Skeletal muscle tissue (tissue), 3 donors: ENCODE measurements at regions not wholly inside any gene's neighbourhood (a gene's known extent, or its start where the extent isn't known, plus 50 kb on each side); places are given as distances from the start of the nearest gene placed in this dataset.

Experiments used
- H3K27ac ChIP-seq: one replicate; pipeline ENCODE4 v1.7.0; 2013; ENCODE audit warnings: mild to moderate bottlenecking, low read depth, low read length, inconsistent platforms
- H3K27me3 ChIP-seq, 3 donors: one replicate each; pipeline ENCODE4 v1.7.0; 2013; ENCODE audit warnings: low read length in 3 of 3; ENCODE audit not compliant: control insufficient read depth in 3 of 3, insufficient read depth in 3 of 3
- H3K36me3 ChIP-seq, 3 donors: one replicate each; pipeline ENCODE4 v1.7.0; 2013; ENCODE audit warnings: low read length in 3 of 3; ENCODE audit not compliant: control insufficient read depth in 3 of 3, insufficient read depth in 3 of 3
- H3K4me1 ChIP-seq, 3 donors: one replicate each; pipeline ENCODE4 v1.7.0; 2013; ENCODE audit warnings: low read length in 3 of 3, mild to moderate bottlenecking in 3 of 3; ENCODE audit not compliant: control insufficient read depth in 3 of 3, insufficient read depth in 3 of 3
- H3K4me3 ChIP-seq, 3 donors: one replicate each; pipeline ENCODE4 v1.7.0; 2013; ENCODE audit warnings: low read length in 3 of 3
- H3K9ac ChIP-seq, 3 donors: one replicate each; pipeline ENCODE4 v1.7.0; 2013; ENCODE audit warnings: low read length in 3 of 3, mild to moderate bottlenecking in 3 of 3, moderate library complexity in 2 of 3, low read depth in 1 of 3
- H3K9me3 ChIP-seq, 3 donors: one replicate each; pipeline ENCODE4 v1.7.0; 2013; ENCODE audit warnings: low read length in 3 of 3; ENCODE audit not compliant: control insufficient read depth in 3 of 3
- donor health status: Osteomylitis.

DNA sequence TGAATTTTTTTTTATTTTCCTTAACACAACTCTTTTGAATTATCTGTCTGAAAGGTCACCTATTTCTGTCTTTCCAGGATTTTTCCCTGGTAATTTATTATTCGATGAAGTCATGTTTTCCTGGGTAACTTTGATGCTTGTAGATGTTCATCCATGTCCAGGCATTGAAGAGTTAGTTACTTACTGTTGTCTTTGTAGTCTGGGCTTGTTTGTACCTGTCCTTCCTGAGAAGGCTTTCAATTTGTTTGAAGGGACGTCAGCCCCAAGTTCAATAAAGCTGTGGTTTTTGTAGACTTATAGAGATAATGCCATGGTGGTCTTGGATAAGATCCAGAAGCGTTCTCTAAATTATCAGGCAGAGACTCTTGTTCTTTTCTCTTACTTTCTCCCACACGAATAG is 252.4 kb upstream of the ARHGAP24 start:
- Histone ChIP-seq H3K4me3 (no peak overlapping the region), H3K9ac (no peak overlapping the region), H3K9me3 (peaks cover 0 to 4% (median 0%) of the 10 kb centered on the region in 3 donors), H3K36me3 (no peaks in the 10 kb centered on the region), H3K27me3 (no peaks in the 10 kb centered on the region), H3K27ac (no peak overlapping the region), H3K4me1 (no peaks in the 10 kb centered on the region)

DNA sequence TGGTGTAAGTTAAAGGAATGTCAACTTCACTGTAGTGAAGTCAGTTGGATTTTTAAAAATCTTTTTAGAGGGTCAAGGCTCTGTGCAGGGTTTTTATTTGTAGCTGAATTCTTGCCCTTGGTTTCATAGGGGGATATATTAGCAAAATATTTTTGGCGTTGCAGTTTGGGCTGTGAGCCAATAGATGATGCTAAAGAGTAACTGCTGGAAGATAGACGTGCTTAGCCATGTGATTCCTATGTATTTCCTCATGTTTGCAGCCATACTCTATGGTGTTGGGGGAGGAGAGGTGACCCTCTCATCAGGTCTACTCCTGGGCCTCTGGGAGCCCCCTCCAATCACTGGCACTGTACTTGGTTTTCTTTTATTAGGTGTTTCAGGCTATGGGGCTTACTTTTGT is 246.7 kb upstream of the ARHGAP24 start:
- no peak overlapping the region for H3K9ac ChIP-seq
- H3K4me1 ChIP-seq, result no peaks in the 10 kb centered on the region
- no peaks in the 10 kb centered on the region for H3K27me3 ChIP-seq
- no peaks in the 10 kb centered on the region for H3K9me3 ChIP-seq
- H3K27ac ChIP-seq, result no peak overlapping the region
- no peak overlapping the region for H3K4me3 ChIP-seq
- no peaks in the 10 kb centered on the region for H3K36me3 ChIP-seq

DNA sequence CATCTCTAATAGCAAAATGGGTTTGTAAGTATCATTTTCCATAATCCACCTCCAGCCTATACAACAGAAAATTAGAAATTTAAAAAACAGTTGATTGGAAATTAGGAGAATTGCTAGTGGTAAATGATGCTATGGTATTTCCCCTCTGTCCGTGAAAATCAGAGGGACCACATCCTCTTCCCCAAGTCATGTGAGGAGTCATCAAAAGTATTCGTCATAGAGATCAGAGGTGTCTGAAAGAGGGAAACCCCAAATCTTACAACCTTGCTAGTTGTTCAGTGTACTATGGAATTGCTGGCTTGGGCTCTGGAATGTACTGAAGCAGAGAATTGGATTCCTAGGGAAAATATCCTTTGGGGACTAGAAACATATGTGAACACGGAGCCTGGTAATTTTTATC is 241.4 kb upstream of the ARHGAP24 start:
- no peak overlapping the region for H3K9ac ChIP-seq
- no peaks in the 10 kb centered on the region for H3K36me3 ChIP-seq
- no peak overlapping the region for H3K27ac ChIP-seq
- H3K4me1 ChIP-seq, result no peaks in the 10 kb centered on the region
- H3K4me3 ChIP-seq, result no peak overlapping the region
- no peaks in the 10 kb centered on the region for H3K27me3 ChIP-seq
- H3K9me3 ChIP-seq, result no peaks in the 10 kb centered on the region

DNA sequence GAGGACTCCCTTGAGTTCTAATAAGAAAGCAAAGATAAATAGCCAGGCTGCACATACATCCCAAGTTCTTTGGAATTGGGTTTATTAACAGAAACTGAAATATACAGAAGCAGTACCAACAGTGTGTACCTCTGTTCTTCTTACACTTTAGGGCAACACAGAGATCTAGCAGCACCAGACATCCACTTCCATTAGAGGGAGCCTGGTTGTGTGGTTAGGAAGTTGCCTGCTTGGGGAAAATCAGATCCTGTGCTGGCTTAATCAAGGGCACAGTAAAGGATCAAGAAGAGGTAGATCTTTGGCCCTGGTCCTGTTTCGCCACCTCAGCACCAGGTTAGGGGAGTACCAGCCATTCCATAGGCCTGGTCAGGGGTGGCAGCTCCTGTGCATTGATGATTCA is 231.1 kb upstream of the ARHGAP24 start:
- Histone ChIP-seq H3K4me3 (no peak overlapping the region), H3K27me3 (no peaks in the 10 kb centered on the region), H3K9ac (no peak overlapping the region), H3K36me3 (no peaks in the 10 kb centered on the region), H3K27ac (no peak overlapping the region), H3K4me1 (no peaks in the 10 kb centered on the region), H3K9me3 (peaks cover 0 to 3% (median 0%) of the 10 kb centered on the region in 3 donors)

DNA sequence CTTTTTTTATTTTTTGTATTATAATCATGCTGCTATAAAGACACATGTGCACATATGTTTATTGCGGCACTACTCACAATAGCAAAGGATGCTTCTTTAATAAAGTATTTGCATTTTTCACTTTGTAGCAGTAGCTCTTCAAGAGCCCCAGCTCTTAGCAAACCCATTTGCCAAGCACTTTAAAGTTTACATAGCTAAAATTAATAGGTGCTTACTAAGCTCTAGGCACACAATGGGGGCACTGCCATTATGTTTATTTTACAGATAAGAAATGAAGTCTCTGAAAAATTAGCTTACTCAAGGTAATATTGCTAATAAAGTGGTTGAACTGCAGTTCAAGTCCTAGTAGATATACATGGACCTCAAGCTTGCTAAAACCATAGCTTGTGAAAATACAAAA is 230.3 kb upstream of the ARHGAP24 start:
- no peaks in the 10 kb centered on the region for H3K27me3 ChIP-seq
- peaks cover 0 to 3% (median 0%) of the 10 kb centered on the region in 3 donors for H3K9me3 ChIP-seq
- H3K9ac ChIP-seq, result no peak overlapping the region
- no peak overlapping the region for H3K4me3 ChIP-seq
- H3K27ac ChIP-seq, result no peak overlapping the region
- no peaks in the 10 kb centered on the region for H3K4me1 ChIP-seq
- no peaks in the 10 kb centered on the region for H3K36me3 ChIP-seq

DNA sequence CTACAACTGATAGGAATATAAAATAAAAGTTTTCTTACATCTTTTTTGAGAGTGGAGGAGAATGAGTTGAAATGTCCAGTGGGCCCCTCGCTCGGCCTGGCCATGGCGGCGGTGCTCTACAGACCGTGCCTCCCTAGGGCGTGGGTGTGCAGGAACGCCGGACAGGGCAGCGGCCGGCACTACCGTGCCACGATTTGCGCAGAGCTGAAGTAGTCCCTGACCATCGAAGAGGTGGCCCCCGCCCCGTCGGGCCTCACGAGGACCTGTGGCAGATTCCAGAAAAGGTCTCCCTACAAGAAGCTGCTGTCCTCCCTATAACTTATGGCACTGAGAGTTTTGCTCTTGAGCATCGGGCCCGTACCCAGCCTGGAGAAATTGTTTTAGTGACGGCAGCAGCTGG is 228.9 kb upstream of the ARHGAP24 start:
- Histone ChIP-seq H3K27ac (no peak overlapping the region), H3K36me3 (no peaks in the 10 kb centered on the region), H3K9me3 (no peaks in the 10 kb centered on the region), H3K4me3 (no peak overlapping the region), H3K27me3 (no peaks in the 10 kb centered on the region), H3K4me1 (no peaks in the 10 kb centered on the region), H3K9ac (no peak overlapping the region)

DNA sequence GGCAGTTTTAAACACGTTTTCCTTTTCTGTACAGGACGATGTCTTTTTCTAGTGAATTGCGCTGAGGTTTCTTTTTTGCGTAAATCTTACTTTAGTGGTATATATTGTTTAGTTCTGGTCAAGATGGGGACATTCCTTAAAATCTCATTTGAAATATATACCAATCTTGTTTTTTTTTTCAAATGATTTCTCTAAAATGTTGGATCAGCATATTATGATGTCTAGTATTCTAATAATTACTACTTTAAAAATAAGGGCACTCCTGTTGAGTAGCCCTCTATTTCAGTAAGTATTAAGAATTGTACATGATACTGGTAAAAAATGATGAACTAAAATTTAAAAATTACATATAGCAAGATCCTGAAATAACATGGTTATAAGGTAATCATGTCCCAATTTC is 224.1 kb upstream of the ARHGAP24 start:
- H3K27me3 ChIP-seq, result no peaks in the 10 kb centered on the region
- H3K9me3 ChIP-seq, result peaks cover 0 to 4% (median 2%) of the 10 kb centered on the region in 3 donors
- no peak overlapping the region for H3K4me3 ChIP-seq
- H3K27ac ChIP-seq, result no peak overlapping the region
- no peaks in the 10 kb centered on the region for H3K4me1 ChIP-seq
- H3K9ac ChIP-seq, result no peak overlapping the region
- no peaks in the 10 kb centered on the region for H3K36me3 ChIP-seq

DNA sequence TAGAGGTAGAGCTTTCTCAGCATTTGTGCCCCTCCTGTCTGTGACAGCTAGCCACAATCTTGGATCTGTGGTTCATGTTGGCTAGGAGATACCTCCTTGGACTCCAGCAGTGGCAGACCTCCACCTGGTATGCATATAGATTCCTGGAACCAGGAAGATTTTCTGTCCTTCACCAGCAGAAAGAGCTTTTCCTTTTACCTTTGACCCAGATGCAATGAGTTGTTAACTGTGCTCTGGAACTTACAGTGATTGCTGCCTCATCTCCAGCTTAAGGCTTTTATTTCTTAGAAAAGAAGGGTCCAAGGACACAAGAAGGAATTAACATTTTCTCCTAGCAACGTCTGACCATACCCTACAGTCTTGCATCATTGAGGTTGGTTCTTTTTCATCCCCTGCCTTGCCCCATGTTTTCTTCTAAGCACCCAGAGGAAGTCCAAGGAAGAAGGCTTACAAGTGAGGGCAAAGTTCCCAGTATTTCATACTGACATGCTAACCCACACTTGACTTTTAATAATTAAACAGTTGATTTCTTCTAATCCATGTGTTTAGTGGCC is 217.1 kb upstream of the ARHGAP24 start:
- H3K9me3 ChIP-seq, result peaks cover 0 to 4% (median 2%) of the 10 kb centered on the region in 3 donors
- no peaks in the 10 kb centered on the region for H3K36me3 ChIP-seq
- H3K27me3 ChIP-seq, result no peaks in the 10 kb centered on the region
- H3K9ac ChIP-seq, result no peak overlapping the region
- no peaks in the 10 kb centered on the region for H3K4me1 ChIP-seq
- no peak overlapping the region for H3K27ac ChIP-seq
- no peak overlapping the region for H3K4me3 ChIP-seq

DNA sequence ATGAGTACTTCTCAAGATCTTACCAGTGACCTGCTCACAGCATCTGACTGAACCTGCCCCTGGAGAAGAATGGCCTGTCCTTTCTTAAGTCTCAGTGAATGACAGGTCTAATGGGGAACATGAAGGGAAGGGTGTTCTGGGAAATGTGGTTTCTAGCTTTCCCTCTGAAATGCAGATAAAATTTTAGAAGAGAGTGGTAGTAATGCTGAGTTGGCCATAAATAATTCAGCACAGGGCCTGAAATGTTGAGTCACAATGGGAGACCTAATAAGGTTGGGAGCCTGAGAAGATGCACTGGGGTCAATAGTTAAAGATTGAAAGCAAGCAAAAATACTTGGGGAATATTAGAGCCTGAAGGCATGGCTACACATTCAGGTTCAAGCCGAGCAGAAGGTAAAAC is 214.9 kb upstream of the ARHGAP24 start:
- Histone ChIP-seq H3K27me3 (no peaks in the 10 kb centered on the region), H3K27ac (no peak overlapping the region), H3K4me3 (no peak overlapping the region)

DNA sequence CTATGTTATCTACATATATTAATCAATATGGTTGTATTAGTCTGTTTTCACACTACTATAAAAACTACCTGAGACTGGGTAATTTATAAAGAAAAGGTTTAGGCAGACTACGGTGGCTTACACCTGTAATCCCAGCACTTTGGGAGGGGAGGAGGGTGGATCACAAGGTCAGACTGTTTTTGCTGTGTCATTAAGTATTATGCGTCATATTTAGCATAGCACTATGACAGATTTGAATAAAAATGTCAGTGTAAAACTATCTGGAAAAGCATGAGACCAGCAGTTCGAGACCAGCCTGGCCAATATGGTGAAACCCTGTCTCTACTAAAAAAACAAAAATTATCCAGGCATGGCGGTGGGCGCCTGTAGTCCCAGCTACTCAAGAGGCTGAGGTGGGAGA is 209.7 kb upstream of the ARHGAP24 start:
- Histone ChIP-seq H3K9me3 (no peaks in the 10 kb centered on the region), H3K4me3 (no peak overlapping the region), H3K27me3 (no peaks in the 10 kb centered on the region), H3K9ac (no peak overlapping the region), H3K27ac (no peak overlapping the region), H3K36me3 (no peaks in the 10 kb centered on the region), H3K4me1 (no peaks in the 10 kb centered on the region)

More for the DNA sequence above, 214.9 kb upstream of the ARHGAP24 start:
- Histone ChIP-seq H3K9me3 (no peaks in the 10 kb centered on the region), H3K36me3 (no peaks in the 10 kb centered on the region), H3K9ac (no peak overlapping the region), H3K4me1 (no peaks in the 10 kb centered on the region)

DNA sequence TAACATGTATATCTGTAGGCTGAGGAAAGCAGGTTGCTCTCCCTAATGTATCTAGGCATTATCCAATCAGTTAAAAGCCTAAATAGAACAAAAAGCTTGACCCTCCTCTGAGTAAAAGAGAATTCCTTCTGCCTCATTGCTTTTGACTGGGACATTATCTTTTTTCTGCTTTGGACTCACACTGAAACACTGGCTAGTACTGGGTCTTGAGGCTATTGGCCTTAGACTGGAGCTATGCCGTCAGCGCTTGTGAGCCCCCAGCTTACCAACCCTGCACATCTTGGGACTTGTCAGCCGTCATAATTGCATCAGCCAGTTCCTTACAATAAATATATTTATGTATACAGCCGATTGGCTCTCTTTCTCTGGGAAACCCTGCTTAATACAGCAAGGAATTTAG is 206.8 kb upstream of the ARHGAP24 start:
- Histone ChIP-seq H3K36me3 (no peaks in the 10 kb centered on the region), H3K4me3 (no peak overlapping the region)

More for the DNA sequence above, 206.8 kb upstream of the ARHGAP24 start:
- H3K27me3 ChIP-seq, result no peaks in the 10 kb centered on the region
- no peaks in the 10 kb centered on the region for H3K4me1 ChIP-seq
- no peak overlapping the region for H3K9ac ChIP-seq
- no peaks in the 10 kb centered on the region for H3K9me3 ChIP-seq
- H3K27ac ChIP-seq, result no peak overlapping the region
